ENCODE measurements at regions not wholly inside any gene's neighbourhood (a gene's known extent, or its start where the extent isn't known, plus 50 kb on each side); places are given as distances from the start of the nearest gene placed in this dataset.

DNA sequence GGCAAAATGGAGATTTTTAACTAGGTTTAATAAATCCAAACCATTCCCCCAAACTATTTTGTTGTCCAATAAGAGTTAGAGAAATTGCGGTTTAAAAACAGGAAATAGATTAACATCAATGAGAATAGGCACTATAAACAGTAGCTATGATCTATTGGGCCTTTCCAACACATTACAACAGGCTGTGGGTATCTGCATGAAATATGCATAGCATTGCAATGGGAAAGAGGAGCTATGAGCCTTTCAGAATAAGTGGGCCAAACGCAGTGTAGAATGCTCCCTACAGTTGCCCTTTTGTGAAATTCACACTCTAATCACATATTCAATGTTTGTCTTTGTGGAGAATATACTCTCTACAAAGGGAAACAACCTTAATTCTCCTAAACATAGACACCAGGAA is 305.5 kb upstream of the PRMT6 start:
- no peak for DNase-seq (ENCODE audit: low read depth)
- H3K4me3 ChIP-seq (ENCODE audit: low read depth, low read length): no peak overlapping the region

DNA sequence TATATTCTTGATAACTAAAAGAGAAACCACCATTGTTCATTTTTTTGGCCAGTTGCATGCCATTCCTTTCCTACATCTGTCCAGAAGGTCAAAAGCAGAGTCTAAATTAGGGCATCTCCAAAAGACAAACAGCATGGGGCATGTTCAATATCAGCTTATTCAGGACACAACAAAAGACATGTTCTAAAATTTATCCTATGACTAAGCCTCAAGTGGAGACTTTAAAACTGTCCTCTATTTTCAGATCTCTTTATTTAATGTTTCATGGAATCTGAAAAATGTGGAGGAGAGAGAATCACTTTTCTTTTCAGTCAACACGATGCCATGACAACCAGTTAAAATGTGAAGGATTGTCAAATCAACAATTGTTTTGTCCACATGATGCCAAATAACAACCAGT is 303.4 kb upstream of the PRMT6 start:
- no peak for DNase-seq (ENCODE audit: low read depth)
- no peak overlapping the region for H3K4me3 ChIP-seq (ENCODE audit: low read depth, low read length)

DNA sequence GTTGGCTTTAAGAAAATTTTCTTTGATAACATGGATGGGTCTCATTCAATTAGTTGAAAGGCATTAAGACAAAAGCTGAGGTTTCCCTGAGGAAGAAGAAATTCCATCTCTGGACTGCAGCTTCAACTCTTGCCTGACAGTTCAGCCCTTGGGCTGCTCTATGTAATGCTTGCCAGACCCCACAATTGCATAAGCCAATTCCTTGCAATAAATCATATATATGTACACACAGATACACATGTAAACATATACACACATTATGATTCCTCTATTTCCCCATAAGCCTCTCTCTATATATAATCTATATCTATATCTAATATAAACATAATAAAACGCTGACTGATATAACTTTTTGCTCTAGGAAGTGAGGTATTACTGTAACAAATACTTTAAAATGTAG is 301.5 kb upstream of the PRMT6 start:
- H3K4me3 ChIP-seq (ENCODE audit: low read depth, low read length): no peak overlapping the region
- DNase-seq (ENCODE audit: low read depth): no peak

DNA sequence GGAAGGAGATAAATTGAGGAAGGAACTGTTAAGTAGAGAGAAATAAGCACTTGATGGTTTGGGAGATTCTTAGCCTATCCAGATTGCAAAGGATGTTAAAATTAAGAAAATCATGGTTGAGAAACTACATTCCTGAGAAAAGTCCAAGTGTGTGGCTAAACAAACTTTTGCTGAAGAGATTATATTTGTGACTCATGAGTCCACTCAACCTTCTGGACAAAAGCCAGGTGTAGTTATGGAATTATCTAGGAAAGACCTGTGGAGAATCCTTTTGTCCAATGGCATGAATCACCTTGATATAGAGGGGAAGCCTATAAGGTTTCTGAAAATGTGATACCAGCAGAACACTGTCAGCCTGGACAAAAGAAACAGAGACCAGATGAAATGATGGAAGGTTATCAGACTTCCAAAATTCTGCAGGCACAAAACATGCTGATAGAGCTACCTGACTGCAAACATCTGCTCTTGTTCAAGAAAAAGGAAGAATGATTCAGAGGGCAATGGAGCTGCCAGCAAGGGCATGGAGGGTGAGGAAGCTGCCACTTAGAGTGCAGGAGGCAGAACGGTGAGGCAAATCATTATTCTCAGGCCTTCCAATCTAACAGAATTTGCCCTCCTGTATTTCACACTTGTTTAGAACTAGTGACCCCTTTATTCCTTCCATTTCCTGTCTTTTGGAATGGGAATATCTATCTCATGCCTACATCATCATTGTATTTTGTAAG is 300.6 kb upstream of the PRMT6 start:
- DNase-seq (ENCODE audit: low read depth): peak; percentile 52
- no peak overlapping the region for H3K4me3 ChIP-seq (ENCODE audit: low read depth, low read length)

DNA sequence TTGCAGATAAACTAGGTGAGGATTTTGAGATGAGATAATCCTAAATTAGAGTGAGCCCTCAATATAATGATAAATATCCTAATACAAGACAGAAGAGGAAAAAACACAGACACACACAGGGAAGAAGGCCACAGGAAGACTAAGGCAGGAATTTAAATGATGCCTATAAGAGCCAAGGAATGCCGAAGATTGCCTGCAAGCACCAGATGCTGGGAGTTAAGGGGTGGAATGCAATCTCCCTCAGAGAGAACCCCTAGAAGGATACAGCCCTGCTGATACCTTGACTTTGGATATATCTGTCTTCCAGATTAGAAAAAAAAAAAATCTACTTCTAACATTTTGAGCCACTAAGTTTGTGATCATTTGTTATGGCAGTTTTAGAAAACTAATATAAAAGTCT is 299.7 kb upstream of the PRMT6 start:
- no peak for DNase-seq (ENCODE audit: low read depth)
- H3K4me3 ChIP-seq (ENCODE audit: low read depth, low read length): no peak overlapping the region

GRCh38 chr1:106768077-106768476 is 288.4 kb upstream of the PRMT6 start:
- DNase-seq (ENCODE audit: low read depth): no peak
- H3K4me3 ChIP-seq (ENCODE audit: low read depth, low read length): no peak overlapping the region

DNA sequence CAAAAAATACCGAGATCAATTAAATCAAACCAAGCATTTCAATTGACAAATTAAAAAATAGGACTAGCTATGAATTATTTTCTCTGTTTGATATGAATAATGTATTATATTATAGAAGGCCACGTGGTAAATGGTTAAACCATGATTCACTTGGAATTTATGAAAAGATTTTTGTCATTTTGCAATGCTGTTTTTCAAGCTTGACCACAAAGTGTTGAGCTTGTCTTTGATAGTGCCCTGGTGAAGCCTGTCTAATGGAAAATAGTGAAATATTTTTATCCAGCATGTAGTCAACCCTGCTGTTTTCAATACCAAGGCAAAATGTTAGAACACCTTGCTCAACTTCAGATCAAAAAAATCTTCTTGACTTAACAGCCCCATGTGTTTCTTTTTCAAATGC is 288.0 kb upstream of the PRMT6 start:
- no peak overlapping the region for H3K4me3 ChIP-seq (ENCODE audit: low read depth, low read length)
- DNase-seq (ENCODE audit: low read depth): no peak

DNA sequence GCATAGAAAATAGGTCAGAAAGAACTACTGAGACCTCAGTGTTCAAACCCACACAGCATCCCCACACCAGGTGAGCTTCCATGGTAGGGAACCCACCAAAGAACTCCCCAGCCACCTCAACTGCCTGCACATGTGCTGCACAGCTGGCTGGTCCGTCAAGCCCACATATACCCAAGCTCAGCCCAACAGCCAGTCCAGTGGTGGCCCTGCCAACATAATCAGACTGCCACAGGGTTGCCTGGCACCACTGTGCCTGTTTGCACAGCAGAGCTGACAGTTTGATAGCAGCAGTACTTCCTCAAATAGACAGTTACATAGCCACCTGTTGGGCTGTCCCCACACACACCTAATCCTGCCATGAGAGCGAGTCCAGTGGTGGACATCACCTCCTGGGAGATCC is 283.3 kb upstream of the PRMT6 start:
- H3K4me3 ChIP-seq (ENCODE audit: low read depth, low read length): no peak overlapping the region
- no peak for DNase-seq (ENCODE audit: low read depth)

GRCh38 chr1:106780066-106780465 is 276.4 kb upstream of the PRMT6 start:
- no peak overlapping the region for H3K4me3 ChIP-seq (ENCODE audit: low read depth, low read length)
- DNase-seq (ENCODE audit: low read depth): no peak

DNA sequence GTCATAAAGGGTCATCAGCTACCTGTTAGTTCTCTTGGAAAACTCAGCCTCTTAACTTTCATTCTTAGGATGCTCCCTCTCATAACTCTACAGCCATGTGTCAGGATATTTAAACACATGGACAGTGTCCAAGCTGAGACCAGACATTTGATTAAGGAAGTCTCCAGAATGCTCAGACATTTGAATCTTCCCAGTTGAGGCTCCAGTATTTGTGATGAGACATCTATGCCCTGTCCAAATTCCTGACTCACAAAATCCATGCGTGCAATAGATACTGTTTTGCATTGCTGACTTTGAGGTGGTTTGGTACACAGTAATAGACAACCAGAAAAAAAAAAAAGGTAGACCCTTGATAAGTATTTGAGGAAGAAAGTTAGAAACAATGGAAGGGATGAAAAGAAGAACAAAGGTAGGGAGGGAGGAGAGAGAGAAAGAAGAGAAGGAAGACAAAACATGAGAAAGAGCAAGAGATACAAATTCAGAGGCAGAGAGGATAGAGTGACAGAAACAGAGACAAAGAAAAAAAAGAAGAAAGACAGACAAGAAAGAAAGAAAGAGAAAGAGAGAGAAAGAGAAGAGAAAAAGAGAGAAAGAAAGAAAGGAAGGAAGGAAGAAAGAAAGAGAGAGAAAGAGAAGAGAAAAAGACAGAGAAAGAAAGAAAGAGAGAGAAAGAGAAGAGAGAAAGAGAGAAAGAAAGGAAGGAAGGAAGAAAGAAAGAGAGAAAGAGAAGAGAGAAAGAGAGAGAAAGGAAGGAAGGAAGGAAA is 275.5 kb upstream of the PRMT6 start:
- DNase-seq (ENCODE audit: low read depth): no peak
- no peak overlapping the region for H3K4me3 ChIP-seq (ENCODE audit: low read depth, low read length)

DNA sequence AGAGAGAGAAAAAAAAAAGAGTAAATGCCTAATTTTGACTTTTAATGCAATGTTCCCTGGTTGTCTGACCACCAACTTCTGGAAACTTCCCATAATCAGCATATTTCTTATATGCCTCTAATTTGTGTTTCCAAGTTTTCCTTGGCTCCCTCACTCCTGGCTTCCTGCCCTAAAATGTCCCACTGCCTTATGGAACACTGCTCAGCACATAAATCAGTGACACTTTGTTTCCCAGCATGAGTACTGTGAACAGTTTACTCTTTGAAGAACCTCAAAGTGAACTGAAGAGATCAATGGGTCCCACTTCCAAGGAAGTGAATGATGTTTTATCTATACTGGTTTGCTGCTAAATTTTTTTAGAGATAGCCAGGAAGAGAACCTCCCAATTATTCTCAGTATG is 271.3 kb upstream of the PRMT6 start:
- no peak overlapping the region for H3K4me3 ChIP-seq (ENCODE audit: low read depth, low read length)
- no peak for DNase-seq (ENCODE audit: low read depth)

- DNase-seq (ENCODE audit: low read depth): no peak
- no peak overlapping the region for H3K4me3 ChIP-seq (ENCODE audit: low read depth, low read length)
These were observed 269.0 kb upstream of the PRMT6 start for GRCh38 chr1:106787520-106787919.

- no peak for DNase-seq (ENCODE audit: low read depth)
- H3K4me3 ChIP-seq (ENCODE audit: low read depth, low read length): no peak overlapping the region
These were observed 266.8 kb upstream of the PRMT6 start for GRCh38 chr1:106789686-106790085.

DNA sequence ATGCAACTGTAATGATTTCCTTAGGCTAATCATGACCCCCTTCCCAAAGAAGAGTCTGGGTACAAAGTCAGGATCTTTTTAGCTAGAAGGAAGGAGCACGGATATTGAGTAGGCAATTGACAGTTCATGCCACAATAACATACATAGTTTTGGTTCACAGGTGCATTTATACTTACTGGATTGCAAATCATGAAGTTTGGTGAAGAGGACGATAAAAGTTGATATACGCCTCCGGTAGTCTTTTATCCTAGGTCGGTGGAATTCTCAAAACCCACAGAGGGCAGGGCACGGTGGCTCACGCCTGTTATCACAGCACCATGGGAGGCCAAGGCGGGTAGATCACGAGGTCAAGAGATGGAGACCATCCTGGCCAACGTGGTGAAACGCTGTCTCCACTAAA is 265.4 kb upstream of the PRMT6 start:
- no peak overlapping the region for H3K4me3 ChIP-seq (ENCODE audit: low read depth, low read length)
- no peak for DNase-seq (ENCODE audit: low read depth)

DNA sequence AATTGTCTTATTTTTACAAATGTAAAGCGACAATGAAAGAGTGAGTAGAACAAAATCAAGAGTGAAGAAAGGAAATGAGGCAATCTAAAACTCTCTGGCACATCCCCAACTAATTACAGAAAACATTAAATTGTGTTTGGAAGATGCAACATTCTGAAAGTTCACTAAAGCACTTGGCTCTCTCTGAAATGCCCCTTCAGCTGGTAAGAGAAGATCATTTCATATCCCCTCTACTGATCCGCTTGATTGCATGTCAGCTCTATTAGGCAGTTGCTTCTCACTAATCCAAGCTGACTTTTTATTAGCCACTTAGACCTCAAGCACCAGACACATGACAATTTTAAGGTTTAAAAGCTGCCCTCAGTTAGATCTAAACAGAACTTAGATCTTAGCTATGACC is 262.8 kb upstream of the PRMT6 start:
- no peak for DNase-seq (ENCODE audit: low read depth)
- H3K4me3 ChIP-seq (ENCODE audit: low read depth, low read length): no peak overlapping the region

GRCh38 chr1:106798991-106799390 is 257.5 kb upstream of the PRMT6 start:
- DNase-seq (ENCODE audit: low read depth): no peak

GRCh38 chr1:106802181-106802580 is 254.3 kb upstream of the PRMT6 start:
- no peak for DNase-seq (ENCODE audit: low read depth)
- no peak overlapping the region for H3K4me3 ChIP-seq (ENCODE audit: low read depth, low read length)

More at GRCh38 chr1:106798991-106799390, 257.5 kb upstream of the PRMT6 start:
- H3K4me3 ChIP-seq (ENCODE audit: low read depth, low read length): no peak overlapping the region

DNA sequence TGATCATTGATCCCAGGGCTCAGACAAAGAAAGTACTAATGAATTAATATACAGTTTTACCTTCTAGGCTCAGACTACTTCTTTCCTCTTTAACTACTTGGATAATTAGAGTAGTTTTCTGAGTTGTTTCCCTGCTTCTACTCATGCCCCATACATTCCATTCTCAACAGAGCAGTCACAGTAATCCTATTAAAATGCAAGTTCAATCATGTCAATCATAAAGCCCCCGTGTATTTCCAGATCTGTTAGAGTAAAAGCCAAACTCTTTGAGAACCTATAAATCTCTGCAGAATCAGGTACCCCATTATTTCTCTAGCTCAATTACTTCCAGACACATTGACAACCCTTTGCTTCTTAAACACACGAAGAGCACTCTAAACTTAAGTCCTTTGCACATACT is 242.1 kb upstream of the PRMT6 start:
- no peak for DNase-seq (ENCODE audit: low read depth)
- no peak overlapping the region for H3K4me3 ChIP-seq (ENCODE audit: low read depth, low read length)

- DNase-seq (ENCODE audit: low read depth): no peak
- H3K4me3 ChIP-seq (ENCODE audit: low read depth, low read length): no peak overlapping the region
These were observed 238.9 kb upstream of the PRMT6 start for GRCh38 chr1:106817575-106817974.

GRCh38 chr1:106831511-106831910 is 225.0 kb upstream of the PRMT6 start:
- no peak for DNase-seq (ENCODE audit: low read depth)
- H3K4me3 ChIP-seq (ENCODE audit: low read depth, low read length): no peak overlapping the region

- no peak overlapping the region for H3K4me3 ChIP-seq (ENCODE audit: low read depth, low read length)
- no peak for DNase-seq (ENCODE audit: low read depth)
These were observed 219.8 kb upstream of the PRMT6 start for GRCh38 chr1:106836708-106837107.

Measured in skeletal muscle cell (primary cell).